Hepatocyte (in vitro differentiated cells): ENCODE measurements at regions not wholly inside any gene's neighbourhood (a gene's known extent, or its start where the extent isn't known, plus 50 kb on each side); places are given as distances from the start of the nearest gene placed in this dataset.

ENCODE experiments used
- CTCF ChIP-seq: fragments of 200-600 bp; sonication (generic); IDR thresholded peaks from 2 replicates; pipeline ENCODE4 v1.5.1; 2016; ENCODE audit warnings: antibody characterized with exemption, mild to moderate bottlenecking; ENCODE audit not compliant: poor library complexity
- EZH2 ChIP-seq: fragments of 200-600 bp; sonication (generic); IDR thresholded peaks from 2 replicates; pipeline ENCODE4 v1.6.1; 2016; ENCODE audit warnings: antibody characterized with exemption, mild to moderate bottlenecking, borderline replicate concordance
- EZH2phosphoT487 ChIP-seq: fragments of 200-600 bp; sonication (generic); IDR thresholded peaks from one replicate; pipeline ENCODE4 v1.6.1; 2018; ENCODE audit warnings: antibody characterized with exemption, mild to moderate bottlenecking, low read depth, moderate library complexity; ENCODE audit not compliant: unreplicated experiment, severe bottlenecking

GRCh38 chrX:7233580-7234406 lies 85.8 kb upstream of the PUDP start:
- TF ChIP-seq CTCF (no peak), EZH2 (no peak), EZH2phosphoT487 (no peak)
